ENCODE measurements at regions not wholly inside any gene's neighbourhood (a gene's known extent, or its start where the extent isn't known, plus 50 kb on each side); places are given as distances from the start of the nearest gene placed in this dataset.

GRCh38 chr5:32499261-32499660 lies 54.7 kb upstream of the ZFR start:
- intact Hi-C loops (cut with DNase I), result no loop called here
- no peak overlapping the region for H3K4me3 ChIP-seq
- peaks cover 0 to 10% (median 0%) of the 10 kb centered on the region in 4 donors for H3K27me3 ChIP-seq
- peaks cover 0 to 3% (median 0%) of the 10 kb centered on the region in 3 donors for H3K4me1 ChIP-seq
- 92 to 95% methylated on average over 2 of the region's 2 CpGs for WGBS, 2 donors
- TF ChIP-seq POLR2A (IDR thresholded peaks at IDR 0.05), result no peak
- no peak for DNase-seq
- H3K36me3 ChIP-seq, result no peaks in the 10 kb centered on the region
- H3K27ac ChIP-seq, result no peak overlapping the region
- no peaks in the 10 kb centered on the region for H3K9me3 ChIP-seq

GRCh38 chr5:32498484-32498883 lies 53.9 kb upstream of the ZFR start:
- Histone ChIP-seq H3K36me3 (no peaks in the 10 kb centered on the region), H3K4me1 (no peaks in the 10 kb centered on the region), H3K4me3 (no peak overlapping the region), H3K27ac (no peak overlapping the region), H3K9me3 (no peaks in the 10 kb centered on the region), H3K27me3 (peaks cover 0 to 10% (median 0%) of the 10 kb centered on the region in 4 donors)
- intact Hi-C loops (cut with DNase I), result no loop called here
- TF ChIP-seq POLR2A (IDR thresholded peaks at IDR 0.05), result no peak
- no peak for TF ChIP-seq CTCF (IDR thresholded peaks at IDR 0.05)
- no peak for DNase-seq

GRCh38 chr5:32496104-32496503 lies 51.6 kb upstream of the ZFR start:
- 79 to 82% methylated on average over 4 to 5 of the region's 5 CpGs for WGBS, 2 donors
- Histone ChIP-seq H3K4me1 (no peaks in the 10 kb centered on the region), H3K9me3 (no peaks in the 10 kb centered on the region), H3K27me3 (peaks cover 0 to 4% (median 0%) of the 10 kb centered on the region in 4 donors), H3K36me3 (no peaks in the 10 kb centered on the region), H3K4me3 (no peak overlapping the region), H3K27ac (no peak overlapping the region)
- TF ChIP-seq CTCF (IDR thresholded peaks at IDR 0.05), result no peak
- TF ChIP-seq POLR2A (IDR thresholded peaks at IDR 0.05), result no peak
- intact Hi-C loops (cut with DNase I), result no loop called here
- DNase-seq, result no peak

- TF ChIP-seq POLR2A (IDR thresholded peaks at IDR 0.05) (no peak), CTCF (IDR thresholded peaks at IDR 0.05) (no peak)
- no peaks in the 10 kb centered on the region for H3K27me3 ChIP-seq
- no peaks in the 10 kb centered on the region for H3K36me3 ChIP-seq
- intact Hi-C loops (cut with DNase I), result no loop called here
- WGBS, 2 donors, result 92 to 95% methylated on average over 6 of the region's 6 CpGs
- no peak for DNase-seq
- H3K4me1 ChIP-seq, result peaks cover 0 to 5% (median 4%) of the 10 kb centered on the region in 3 donors
- no peak overlapping the region for H3K27ac ChIP-seq
- H3K9me3 ChIP-seq, result no peaks in the 10 kb centered on the region
- no peak overlapping the region for H3K4me3 ChIP-seq
Observed at GRCh38 chr5:32494827-32495226, 50.3 kb upstream of the ZFR start.

All from esophagus squamous epithelium (tissue), 5 donors.